ENCODE measurements at regions not wholly inside any gene's neighbourhood (a gene's known extent, or its start where the extent isn't known, plus 50 kb on each side); places are given as distances from the start of the nearest gene placed in this dataset.

- WGBS, 2 experiments (ENCODE audit: insufficient coverage in 2 of 2), result 90 to 93% methylated on average over 7 to 10 of the region's 10 CpGs
- Histone ChIP-seq H3K27ac (ENCODE audit: low read depth, low read length, severe bottlenecking) (no peak overlapping the region), H3K36me3 (ENCODE audit: control insufficient read depth, insufficient read depth, low read length) (no peaks in the 10 kb centered on the region)
Measured at GRCh38 chr2:223251656-223252229, 199.8 kb downstream of the KCNE4 start.

GRCh38 chr2:223260681-223261080 lies 208.7 kb downstream of the KCNE4 start:
- 88% methylated on average over 1 of the region's 2 CpGs; no CpG with 5 or more reads in 1 of the 2 experiments for WGBS, 2 experiments (ENCODE audit: insufficient coverage in 2 of 2)
- Histone ChIP-seq H3K27ac (ENCODE audit: low read depth, low read length, severe bottlenecking) (no peak overlapping the region), H3K4me3 (ENCODE audit: extremely low read depth, insufficient read depth, low read length, poor library complexity, severe bottlenecking) (no peak overlapping the region), H3K36me3 (ENCODE audit: control insufficient read depth, insufficient read depth, low read length) (no peaks in the 10 kb centered on the region), H3K4me1 (ENCODE audit: control insufficient read depth, insufficient read depth, low read length, poor library complexity, severe bottlenecking) (peaks cover 4% of the 10 kb centered on the region), H3K9me3 (ENCODE audit: control insufficient read depth, low read length) (no peaks in the 10 kb centered on the region)

More at GRCh38 chr2:223251656-223252229, 199.8 kb downstream of the KCNE4 start:
- Histone ChIP-seq H3K4me3 (ENCODE audit: extremely low read depth, insufficient read depth, low read length, poor library complexity, severe bottlenecking) (no peak overlapping the region), H3K4me1 (ENCODE audit: control insufficient read depth, insufficient read depth, low read length, poor library complexity, severe bottlenecking) (no peaks in the 10 kb centered on the region), H3K9me3 (ENCODE audit: control insufficient read depth, low read length) (no peaks in the 10 kb centered on the region)

DNA sequence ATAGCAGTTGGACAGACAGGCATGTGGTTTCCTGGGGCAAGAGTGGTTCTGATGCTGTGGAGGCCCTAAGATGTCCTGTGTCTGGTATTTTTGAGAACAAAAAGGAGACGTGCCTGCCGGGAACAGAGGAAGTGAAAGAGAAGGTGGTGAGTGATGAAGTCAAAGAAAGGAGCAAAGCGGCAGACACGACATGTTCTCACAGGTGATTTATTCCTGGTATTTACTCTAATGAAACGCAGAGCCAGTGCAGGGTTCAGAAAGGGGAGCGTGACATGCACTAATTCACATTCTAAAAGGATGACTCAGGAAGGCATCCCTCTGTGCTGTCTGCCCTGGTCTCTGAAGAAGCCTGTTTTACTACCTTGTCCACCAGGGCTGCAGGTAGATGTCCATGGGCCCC lies 211.0 kb downstream of the KCNE4 start:
- no peak overlapping the region for H3K4me3 ChIP-seq (ENCODE audit: extremely low read depth, insufficient read depth, low read length, poor library complexity, severe bottlenecking)
- H3K36me3 ChIP-seq (ENCODE audit: control insufficient read depth, insufficient read depth, low read length), result no peaks in the 10 kb centered on the region
- H3K27ac ChIP-seq (ENCODE audit: low read depth, low read length, severe bottlenecking), result peak overlapping the region; percentile 64
- H3K9me3 ChIP-seq (ENCODE audit: control insufficient read depth, low read length), result no peaks in the 10 kb centered on the region
- WGBS, 2 experiments (ENCODE audit: insufficient coverage in 2 of 2), result 69 to 86% methylated on average over 6 of the region's 6 CpGs
- H3K4me1 ChIP-seq (ENCODE audit: control insufficient read depth, insufficient read depth, low read length, poor library complexity, severe bottlenecking), result peaks cover 4% of the 10 kb centered on the region

GRCh38 chr2:223264541-223265193 lies 212.7 kb downstream of the KCNE4 start:
- Histone ChIP-seq H3K4me1 (ENCODE audit: control insufficient read depth, insufficient read depth, low read length, poor library complexity, severe bottlenecking) (peaks cover 4% of the 10 kb centered on the region), H3K27ac (ENCODE audit: low read depth, low read length, severe bottlenecking) (no peak overlapping the region), H3K9me3 (ENCODE audit: control insufficient read depth, low read length) (no peaks in the 10 kb centered on the region), H3K36me3 (ENCODE audit: control insufficient read depth, insufficient read depth, low read length) (no peaks in the 10 kb centered on the region), H3K4me3 (ENCODE audit: extremely low read depth, insufficient read depth, low read length, poor library complexity, severe bottlenecking) (no peak overlapping the region)
- WGBS, 2 experiments (ENCODE audit: insufficient coverage in 2 of 2), result 77 to 100% methylated on average over 1 to 2 of the region's 2 CpGs

DNA sequence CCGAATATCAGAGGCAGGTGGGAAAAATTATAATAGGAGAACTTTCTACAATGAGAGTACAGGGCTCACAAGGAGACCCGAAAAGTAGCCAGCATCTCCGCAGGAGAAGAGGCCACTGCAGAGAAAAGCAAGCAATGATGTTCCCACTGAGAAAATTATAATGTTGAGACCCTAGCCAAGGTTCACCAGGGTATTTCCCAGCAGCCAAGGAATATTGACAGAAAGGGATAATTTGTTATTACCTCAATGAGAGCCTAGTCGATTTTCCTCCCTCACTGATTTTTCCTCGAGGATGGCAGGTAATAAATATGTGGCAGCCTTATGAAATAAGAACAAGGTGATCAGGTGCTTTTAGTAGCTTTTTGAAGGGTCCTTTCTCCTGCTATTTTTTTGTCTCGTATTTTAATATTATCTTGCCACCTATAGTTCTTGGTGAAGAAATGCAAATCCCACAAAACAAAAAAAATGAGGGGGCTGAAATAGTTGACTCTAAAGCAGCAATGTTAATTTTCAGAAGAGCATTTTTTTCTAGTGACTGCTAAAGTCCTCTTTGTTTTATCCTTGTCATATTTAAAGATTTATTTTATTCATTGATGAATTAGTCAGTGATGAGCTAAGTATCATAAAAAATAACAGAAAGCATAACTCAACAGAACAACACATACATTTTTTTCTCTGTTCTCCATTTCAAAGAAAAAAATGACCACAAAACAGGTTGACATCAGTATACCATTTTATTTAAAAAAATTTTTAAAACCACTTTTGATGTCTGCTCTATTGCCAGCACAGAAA lies 215.4 kb downstream of the KCNE4 start:
- no peaks in the 10 kb centered on the region for H3K4me1 ChIP-seq (ENCODE audit: control insufficient read depth, insufficient read depth, low read length, poor library complexity, severe bottlenecking)
- H3K4me3 ChIP-seq (ENCODE audit: extremely low read depth, insufficient read depth, low read length, poor library complexity, severe bottlenecking), result no peak overlapping the region
- H3K36me3 ChIP-seq (ENCODE audit: control insufficient read depth, insufficient read depth, low read length), result no peaks in the 10 kb centered on the region
- 85 to 97% methylated on average over 3 to 4 of the region's 6 CpGs for WGBS, 2 experiments (ENCODE audit: insufficient coverage in 2 of 2)
- no peaks in the 10 kb centered on the region for H3K9me3 ChIP-seq (ENCODE audit: control insufficient read depth, low read length)
- H3K27ac ChIP-seq (ENCODE audit: low read depth, low read length, severe bottlenecking), result no peak overlapping the region

DNA sequence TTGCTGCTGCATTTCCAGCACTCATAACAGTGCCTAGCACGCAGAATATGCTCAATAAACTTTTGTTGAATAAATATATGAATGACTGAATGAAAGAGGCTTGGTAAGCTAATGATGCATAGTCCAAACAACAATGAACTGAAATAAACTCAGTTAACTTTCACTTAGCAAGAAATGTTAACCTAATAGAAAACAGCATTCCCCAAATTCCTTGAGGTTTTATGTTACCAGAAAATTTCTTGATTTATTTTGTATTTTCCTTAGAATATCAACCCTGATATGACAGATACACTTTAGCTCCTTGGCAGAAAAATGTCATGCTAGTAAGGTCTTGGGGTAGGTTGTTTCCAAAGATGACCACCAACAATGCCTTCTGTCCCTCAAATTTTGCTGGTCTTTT lies 217.4 kb downstream of the KCNE4 start:
- H3K27ac ChIP-seq (ENCODE audit: low read depth, low read length, severe bottlenecking), result no peak overlapping the region
- no CpG with 5 or more reads among the region's 1 CpG for WGBS, 2 experiments (ENCODE audit: insufficient coverage in 2 of 2)
- H3K36me3 ChIP-seq (ENCODE audit: control insufficient read depth, insufficient read depth, low read length), result no peaks in the 10 kb centered on the region
- no peaks in the 10 kb centered on the region for H3K9me3 ChIP-seq (ENCODE audit: control insufficient read depth, low read length)
- no peak overlapping the region for H3K4me3 ChIP-seq (ENCODE audit: extremely low read depth, insufficient read depth, low read length, poor library complexity, severe bottlenecking)
- H3K4me1 ChIP-seq (ENCODE audit: control insufficient read depth, insufficient read depth, low read length, poor library complexity, severe bottlenecking), result no peaks in the 10 kb centered on the region

- no CpG with 5 or more reads among the region's 5 CpGs for WGBS, 2 experiments (ENCODE audit: insufficient coverage in 2 of 2)
- Histone ChIP-seq H3K4me3 (ENCODE audit: extremely low read depth, insufficient read depth, low read length, poor library complexity, severe bottlenecking) (no peak overlapping the region), H3K27ac (ENCODE audit: low read depth, low read length, severe bottlenecking) (no peak overlapping the region), H3K9me3 (ENCODE audit: control insufficient read depth, low read length) (no peaks in the 10 kb centered on the region), H3K4me1 (ENCODE audit: control insufficient read depth, insufficient read depth, low read length, poor library complexity, severe bottlenecking) (no peaks in the 10 kb centered on the region), H3K36me3 (ENCODE audit: control insufficient read depth, insufficient read depth, low read length) (no peaks in the 10 kb centered on the region)
Measured at GRCh38 chr2:223270548-223270947, 218.6 kb downstream of the KCNE4 start.

DNA sequence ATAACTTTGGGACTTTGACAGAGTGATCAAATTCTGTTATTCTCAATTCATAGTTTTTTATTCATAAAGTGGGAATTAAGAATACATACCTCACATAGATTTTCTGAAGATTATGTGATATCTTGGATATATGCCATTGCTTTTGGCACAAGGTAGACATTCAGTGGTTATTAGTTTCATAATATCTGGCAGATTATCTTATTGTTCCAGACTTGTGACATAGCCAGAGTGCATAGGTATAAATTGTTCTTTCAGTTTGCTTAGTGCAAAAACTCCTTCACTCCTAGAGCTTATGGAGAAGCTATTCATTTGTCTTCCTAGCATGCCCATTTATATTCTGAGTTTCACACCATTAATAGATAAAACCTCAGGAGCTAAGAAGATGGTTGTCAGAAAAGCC lies 222.0 kb downstream of the KCNE4 start:
- Histone ChIP-seq H3K36me3 (ENCODE audit: control insufficient read depth, insufficient read depth, low read length) (no peaks in the 10 kb centered on the region), H3K27ac (ENCODE audit: low read depth, low read length, severe bottlenecking) (no peak overlapping the region)

DNA sequence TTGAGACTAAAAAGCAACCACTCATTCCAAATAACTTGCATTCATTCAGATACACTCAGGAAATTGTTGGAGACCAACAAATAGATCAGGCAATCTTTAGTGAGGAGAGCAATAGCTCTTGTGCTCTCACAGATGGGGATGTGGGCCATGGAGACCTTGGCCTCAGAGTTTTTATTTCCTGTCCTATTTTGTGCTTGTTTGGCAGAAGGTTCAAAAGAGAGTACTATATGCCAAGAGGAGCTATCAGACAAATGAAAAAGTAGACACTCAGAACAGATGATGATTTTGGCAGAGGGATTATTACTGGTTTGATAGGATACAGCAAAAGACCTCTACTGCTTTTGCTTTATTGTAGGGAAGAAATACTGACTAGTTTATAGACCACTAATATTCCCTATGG lies 230.2 kb downstream of the KCNE4 start:
- H3K27ac ChIP-seq (ENCODE audit: low read depth, low read length, severe bottlenecking), result no peak overlapping the region
- H3K4me1 ChIP-seq (ENCODE audit: control insufficient read depth, insufficient read depth, low read length, poor library complexity, severe bottlenecking), result no peaks in the 10 kb centered on the region
- no peaks in the 10 kb centered on the region for H3K9me3 ChIP-seq (ENCODE audit: control insufficient read depth, low read length)
- H3K36me3 ChIP-seq (ENCODE audit: control insufficient read depth, insufficient read depth, low read length), result no peaks in the 10 kb centered on the region
- H3K4me3 ChIP-seq (ENCODE audit: extremely low read depth, insufficient read depth, low read length, poor library complexity, severe bottlenecking), result no peak overlapping the region

More for the DNA sequence above, 222.0 kb downstream of the KCNE4 start:
- H3K4me1 ChIP-seq (ENCODE audit: control insufficient read depth, insufficient read depth, low read length, poor library complexity, severe bottlenecking), result no peaks in the 10 kb centered on the region
- no peaks in the 10 kb centered on the region for H3K9me3 ChIP-seq (ENCODE audit: control insufficient read depth, low read length)
- no peak overlapping the region for H3K4me3 ChIP-seq (ENCODE audit: extremely low read depth, insufficient read depth, low read length, poor library complexity, severe bottlenecking)

DNA sequence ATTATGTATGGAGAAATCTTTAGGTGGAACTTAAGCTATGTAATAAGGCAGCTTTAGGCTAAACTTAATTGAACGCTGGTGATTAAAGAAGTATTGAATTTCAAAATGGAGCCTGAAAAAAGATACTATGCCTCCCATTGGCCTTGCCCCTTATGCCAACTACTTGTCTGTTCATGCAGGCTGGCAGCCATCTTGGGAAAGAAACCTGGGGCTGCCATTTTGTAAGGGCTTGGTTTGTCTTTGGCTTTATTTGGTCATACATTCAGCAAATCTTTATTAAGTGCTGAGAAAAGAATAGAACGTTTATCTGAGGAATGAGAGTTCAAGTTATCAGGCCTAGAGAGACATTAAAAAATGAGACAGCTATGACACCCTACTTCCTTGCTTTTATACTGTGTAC lies 231.3 kb downstream of the KCNE4 start:
- Histone ChIP-seq H3K27ac (ENCODE audit: low read depth, low read length, severe bottlenecking) (no peak overlapping the region), H3K4me1 (ENCODE audit: control insufficient read depth, insufficient read depth, low read length, poor library complexity, severe bottlenecking) (no peaks in the 10 kb centered on the region), H3K9me3 (ENCODE audit: control insufficient read depth, low read length) (no peaks in the 10 kb centered on the region), H3K4me3 (ENCODE audit: extremely low read depth, insufficient read depth, low read length, poor library complexity, severe bottlenecking) (no peak overlapping the region), H3K36me3 (ENCODE audit: control insufficient read depth, insufficient read depth, low read length) (no peaks in the 10 kb centered on the region)
- WGBS, 2 experiments (ENCODE audit: insufficient coverage in 2 of 2), result 83% methylated on average over 1 of the region's 2 CpGs; no CpG with 5 or more reads in 1 of the 2 experiments

DNA sequence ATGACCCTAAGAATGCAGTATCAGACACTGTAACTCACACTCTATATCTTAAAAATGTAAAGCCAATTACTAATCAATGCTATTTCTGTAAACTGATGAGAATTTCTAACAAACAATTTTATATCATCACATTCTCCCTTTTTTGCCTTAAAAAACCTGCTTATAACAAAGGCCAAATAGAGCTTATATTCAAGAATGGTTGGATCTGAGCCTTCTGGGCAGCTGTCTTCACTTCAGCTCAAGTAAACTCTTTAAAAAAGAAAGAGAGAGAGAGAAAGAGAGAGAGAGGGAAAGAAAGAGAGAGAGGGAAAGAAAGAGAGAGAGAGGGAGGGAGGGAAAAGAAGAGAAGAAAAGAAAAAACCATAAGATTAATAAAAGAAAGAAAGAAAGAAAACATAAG lies 231.8 kb downstream of the KCNE4 start:
- no peak overlapping the region for H3K27ac ChIP-seq (ENCODE audit: low read depth, low read length, severe bottlenecking)
- no peak overlapping the region for H3K4me3 ChIP-seq (ENCODE audit: extremely low read depth, insufficient read depth, low read length, poor library complexity, severe bottlenecking)
- H3K9me3 ChIP-seq (ENCODE audit: control insufficient read depth, low read length), result no peaks in the 10 kb centered on the region
- H3K36me3 ChIP-seq (ENCODE audit: control insufficient read depth, insufficient read depth, low read length), result no peaks in the 10 kb centered on the region
- H3K4me1 ChIP-seq (ENCODE audit: control insufficient read depth, insufficient read depth, low read length, poor library complexity, severe bottlenecking), result no peaks in the 10 kb centered on the region
